ENCODE measurements at regions not wholly inside any gene's neighbourhood (a gene's known extent, or its start where the extent isn't known, plus 50 kb on each side); places are given as distances from the start of the nearest gene placed in this dataset.

DNA sequence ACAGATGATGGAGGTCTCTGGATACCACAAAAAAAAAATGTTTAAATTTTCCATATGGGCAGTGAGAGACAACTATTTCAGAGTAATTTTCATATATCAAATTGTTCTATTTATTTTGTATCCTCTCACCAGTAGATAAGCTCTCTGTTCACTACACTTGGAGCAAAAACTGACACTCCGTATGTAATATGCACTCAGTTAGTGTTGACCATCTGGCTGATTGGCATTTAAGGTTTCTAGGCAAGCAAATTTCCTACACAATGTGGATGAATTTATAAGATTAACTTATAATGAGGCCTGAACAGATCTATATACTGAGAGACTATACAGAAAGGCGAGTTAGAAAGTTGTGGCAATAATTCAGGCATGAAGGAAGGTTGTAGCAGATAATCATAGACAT is 836.5 kb upstream of the SEMA6D start:
- Histone ChIP-seq H3K27ac (ENCODE audit: low read depth, low read length) (no peak overlapping the region), H3K9me3 (ENCODE audit: control insufficient read depth, insufficient read depth, low read depth, low read length) (0 out of 2 replicates have a peak, but pooled peaks cover 5% of the 10 kb centered on the region), H3K27me3 (ENCODE audit: control insufficient read depth, insufficient read depth, low read length) (no peaks in the 10 kb centered on the region), H3K4me3 (ENCODE audit: low read depth, low read length) (no peak overlapping the region), H3K4me1 (ENCODE audit: control insufficient read depth, insufficient read depth, low read length) (no peaks in the 10 kb centered on the region), H3K9ac (ENCODE audit: low read length) (no peak overlapping the region), H3K36me3 (ENCODE audit: control insufficient read depth, insufficient read depth, low read length) (no peaks in the 10 kb centered on the region)

- Histone ChIP-seq H3K27ac (ENCODE audit: low read depth, low read length) (no peak overlapping the region), H3K27me3 (ENCODE audit: control insufficient read depth, insufficient read depth, low read length) (no peaks in the 10 kb centered on the region), H3K4me3 (ENCODE audit: low read depth, low read length) (no peak overlapping the region), H3K36me3 (ENCODE audit: control insufficient read depth, insufficient read depth, low read length) (no peaks in the 10 kb centered on the region), H3K4me1 (ENCODE audit: control insufficient read depth, insufficient read depth, low read length) (no peaks in the 10 kb centered on the region), H3K9ac (ENCODE audit: low read length) (no peak overlapping the region), H3K9me3 (ENCODE audit: control insufficient read depth, insufficient read depth, low read depth, low read length) (no peaks in the 10 kb centered on the region)
Observed at GRCh38 chr15:46892621-46893160, 824.6 kb upstream of the SEMA6D start.

- Histone ChIP-seq H3K9ac (ENCODE audit: low read length) (no peak overlapping the region), H3K36me3 (ENCODE audit: control insufficient read depth, insufficient read depth, low read length) (no peaks in the 10 kb centered on the region), H3K27me3 (ENCODE audit: control insufficient read depth, insufficient read depth, low read length) (no peaks in the 10 kb centered on the region), H3K4me1 (ENCODE audit: control insufficient read depth, insufficient read depth, low read length) (no peaks in the 10 kb centered on the region), H3K9me3 (ENCODE audit: control insufficient read depth, insufficient read depth, low read depth, low read length) (no peaks in the 10 kb centered on the region), H3K27ac (ENCODE audit: low read depth, low read length) (no peak overlapping the region), H3K4me3 (ENCODE audit: low read depth, low read length) (no peak overlapping the region)
Observed at GRCh38 chr15:46894644-46895043, 822.7 kb upstream of the SEMA6D start.

GRCh38 chr15:46897266-46897665 is 820.0 kb upstream of the SEMA6D start:
- Histone ChIP-seq H3K9me3 (ENCODE audit: control insufficient read depth, insufficient read depth, low read depth, low read length) (no peaks in the 10 kb centered on the region), H3K27ac (ENCODE audit: low read depth, low read length) (no peak overlapping the region), H3K4me3 (ENCODE audit: low read depth, low read length) (no peak overlapping the region)

DNA sequence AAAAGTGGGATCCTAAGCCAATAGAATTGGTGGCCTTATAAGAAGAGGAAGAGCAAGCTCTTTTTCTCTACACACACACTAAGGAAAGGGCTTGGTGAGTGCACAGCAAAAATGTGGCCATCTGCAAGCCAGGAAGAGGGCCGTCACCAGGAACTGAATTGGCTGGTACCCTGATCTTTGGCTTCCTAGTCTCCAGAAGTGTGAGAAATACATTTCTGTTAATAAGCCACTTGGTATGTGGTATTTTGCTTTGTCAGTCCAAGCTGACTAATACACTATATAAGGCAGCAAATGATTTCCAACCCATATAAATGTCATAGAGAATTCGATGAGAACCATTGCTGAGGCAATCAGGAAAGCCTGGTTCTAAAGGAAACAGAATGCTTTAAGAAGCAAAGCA is 816.3 kb upstream of the SEMA6D start:
- H3K27ac ChIP-seq (ENCODE audit: low read depth, low read length): no peak overlapping the region
- H3K4me1 ChIP-seq (ENCODE audit: control insufficient read depth, insufficient read depth, low read length): no peaks in the 10 kb centered on the region
- no peaks in the 10 kb centered on the region for H3K9me3 ChIP-seq (ENCODE audit: control insufficient read depth, insufficient read depth, low read depth, low read length)

More at GRCh38 chr15:46897266-46897665, 820.0 kb upstream of the SEMA6D start:
- H3K9ac ChIP-seq (ENCODE audit: low read length): no peak overlapping the region
- no peaks in the 10 kb centered on the region for H3K36me3 ChIP-seq (ENCODE audit: control insufficient read depth, insufficient read depth, low read length)
- no peaks in the 10 kb centered on the region for H3K27me3 ChIP-seq (ENCODE audit: control insufficient read depth, insufficient read depth, low read length)
- no peaks in the 10 kb centered on the region for H3K4me1 ChIP-seq (ENCODE audit: control insufficient read depth, insufficient read depth, low read length)

DNA sequence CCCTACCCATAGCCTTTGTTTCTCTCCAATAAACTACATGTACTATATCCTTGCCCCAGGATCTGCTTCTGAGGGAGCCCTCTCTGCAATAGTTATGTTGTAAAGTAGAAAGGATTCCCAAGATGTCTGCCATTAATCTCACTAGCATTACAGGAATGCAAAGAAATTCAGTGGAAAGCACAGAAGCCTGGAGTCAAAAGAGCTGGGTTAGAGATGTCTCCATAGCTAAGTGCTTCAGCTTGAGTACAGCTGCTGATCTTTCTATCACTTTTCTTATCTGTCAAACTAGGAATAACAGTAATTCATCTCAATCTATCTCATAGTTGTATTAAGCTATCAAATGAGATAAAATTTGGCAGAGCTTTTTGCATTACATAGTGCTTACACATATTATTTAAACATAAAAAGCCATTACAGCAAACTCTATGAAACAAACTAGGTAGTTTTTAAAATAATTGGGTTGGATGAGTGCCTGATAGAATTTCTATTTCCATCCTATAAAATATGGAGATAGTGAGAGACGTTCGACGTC is 799.5 kb upstream of the SEMA6D start:
- no peak overlapping the region for H3K27ac ChIP-seq (ENCODE audit: low read depth, low read length)
- no peaks in the 10 kb centered on the region for H3K4me1 ChIP-seq (ENCODE audit: control insufficient read depth, insufficient read depth, low read length)
- no peaks in the 10 kb centered on the region for H3K36me3 ChIP-seq (ENCODE audit: control insufficient read depth, insufficient read depth, low read length)
- H3K27me3 ChIP-seq (ENCODE audit: control insufficient read depth, insufficient read depth, low read length): no peaks in the 10 kb centered on the region
- no peaks in the 10 kb centered on the region for H3K9me3 ChIP-seq (ENCODE audit: control insufficient read depth, insufficient read depth, low read depth, low read length)
- H3K4me3 ChIP-seq (ENCODE audit: low read depth, low read length): no peak overlapping the region
- no peak overlapping the region for H3K9ac ChIP-seq (ENCODE audit: low read length)

More for the DNA sequence above, 816.3 kb upstream of the SEMA6D start:
- no peak overlapping the region for H3K9ac ChIP-seq (ENCODE audit: low read length)
- H3K4me3 ChIP-seq (ENCODE audit: low read depth, low read length): no peak overlapping the region
- H3K36me3 ChIP-seq (ENCODE audit: control insufficient read depth, insufficient read depth, low read length): no peaks in the 10 kb centered on the region
- no peaks in the 10 kb centered on the region for H3K27me3 ChIP-seq (ENCODE audit: control insufficient read depth, insufficient read depth, low read length)

DNA sequence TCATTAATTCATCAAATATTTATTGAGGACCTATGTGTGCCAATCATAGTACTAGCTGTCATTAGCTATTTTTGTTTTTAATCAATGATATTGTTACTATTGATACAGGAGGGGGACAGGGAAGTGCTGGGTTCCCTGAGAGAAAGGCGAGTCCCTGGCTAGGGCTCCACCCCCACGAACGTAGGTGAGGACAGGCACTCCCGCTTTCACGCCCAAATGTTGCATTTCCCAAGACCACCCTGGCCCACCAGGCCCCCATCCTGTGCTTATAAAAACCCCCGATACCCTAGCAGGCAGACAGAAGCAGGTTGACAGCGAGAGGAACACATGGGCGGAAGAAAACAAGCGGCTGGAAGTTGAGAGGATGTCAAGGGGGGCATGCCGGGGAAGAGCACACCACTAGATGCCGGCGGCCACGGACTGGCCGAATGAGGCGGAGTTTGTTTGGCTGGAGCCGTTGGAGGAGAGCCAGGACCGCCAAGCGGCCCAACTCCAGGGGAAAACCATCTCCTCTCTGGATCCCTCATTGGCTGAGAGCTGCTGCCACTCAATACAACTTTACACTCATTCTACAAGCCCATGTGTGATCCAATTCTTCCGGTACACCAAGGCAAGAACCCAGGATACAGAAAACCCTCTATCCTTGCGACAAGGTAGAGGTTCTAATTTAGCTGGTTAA is 798.7 kb upstream of the SEMA6D start:
- no peaks in the 10 kb centered on the region for H3K27me3 ChIP-seq (ENCODE audit: control insufficient read depth, insufficient read depth, low read length)
- H3K27ac ChIP-seq (ENCODE audit: low read depth, low read length): no peak overlapping the region
- no peak overlapping the region for H3K9ac ChIP-seq (ENCODE audit: low read length)
- H3K9me3 ChIP-seq (ENCODE audit: control insufficient read depth, insufficient read depth, low read depth, low read length): no peaks in the 10 kb centered on the region
- H3K4me1 ChIP-seq (ENCODE audit: control insufficient read depth, insufficient read depth, low read length): no peaks in the 10 kb centered on the region
- H3K36me3 ChIP-seq (ENCODE audit: control insufficient read depth, insufficient read depth, low read length): no peaks in the 10 kb centered on the region
- H3K4me3 ChIP-seq (ENCODE audit: low read depth, low read length): no peak overlapping the region

DNA sequence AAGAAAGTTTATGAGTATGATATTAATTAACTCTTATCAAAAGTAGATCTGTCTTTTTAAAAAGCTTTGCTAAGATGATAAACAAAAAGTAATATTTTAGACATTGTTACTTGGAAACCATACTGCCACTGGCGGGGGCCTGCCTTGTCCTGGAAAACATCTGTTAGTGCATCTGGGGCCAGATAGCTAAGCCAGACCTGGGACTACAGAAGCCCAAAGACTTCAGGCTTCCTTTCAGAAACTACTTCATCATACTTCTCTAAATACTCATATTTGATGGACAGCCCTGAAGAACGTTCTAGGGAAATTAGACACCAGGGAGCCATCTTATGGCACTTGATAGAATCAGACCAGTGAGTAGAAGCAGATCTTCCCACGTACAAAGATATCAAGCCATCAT is 795.4 kb upstream of the SEMA6D start:
- Histone ChIP-seq H3K36me3 (ENCODE audit: control insufficient read depth, insufficient read depth, low read length) (no peaks in the 10 kb centered on the region), H3K9me3 (ENCODE audit: control insufficient read depth, insufficient read depth, low read depth, low read length) (no peaks in the 10 kb centered on the region), H3K27me3 (ENCODE audit: control insufficient read depth, insufficient read depth, low read length) (no peaks in the 10 kb centered on the region), H3K9ac (ENCODE audit: low read length) (no peak overlapping the region), H3K4me3 (ENCODE audit: low read depth, low read length) (no peak overlapping the region), H3K4me1 (ENCODE audit: control insufficient read depth, insufficient read depth, low read length) (no peaks in the 10 kb centered on the region), H3K27ac (ENCODE audit: low read depth, low read length) (no peak overlapping the region)

DNA sequence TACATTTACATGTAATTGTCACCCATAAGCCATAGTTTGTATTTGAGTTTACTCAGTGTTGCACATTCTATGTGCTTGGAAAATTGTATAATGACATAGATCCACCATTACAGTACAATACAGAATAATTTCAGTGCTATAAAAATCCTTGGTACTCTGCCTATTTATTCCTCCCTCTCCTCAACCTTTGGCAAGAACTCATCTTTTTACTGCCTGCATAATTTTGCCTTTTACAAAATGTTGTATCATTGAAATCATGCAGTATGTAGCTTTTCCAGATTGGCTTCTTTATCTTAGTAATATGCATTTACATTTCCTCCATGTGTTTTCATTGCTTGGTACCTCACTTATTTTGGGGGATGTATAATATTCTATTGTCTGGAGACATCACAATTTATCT is 786.9 kb upstream of the SEMA6D start:
- H3K4me3 ChIP-seq (ENCODE audit: low read depth, low read length): no peak overlapping the region
- H3K27ac ChIP-seq (ENCODE audit: low read depth, low read length): no peak overlapping the region
- no peaks in the 10 kb centered on the region for H3K36me3 ChIP-seq (ENCODE audit: control insufficient read depth, insufficient read depth, low read length)
- no peaks in the 10 kb centered on the region for H3K4me1 ChIP-seq (ENCODE audit: control insufficient read depth, insufficient read depth, low read length)
- H3K9ac ChIP-seq (ENCODE audit: low read length): no peak overlapping the region
- no peaks in the 10 kb centered on the region for H3K9me3 ChIP-seq (ENCODE audit: control insufficient read depth, insufficient read depth, low read depth, low read length)
- no peaks in the 10 kb centered on the region for H3K27me3 ChIP-seq (ENCODE audit: control insufficient read depth, insufficient read depth, low read length)

DNA sequence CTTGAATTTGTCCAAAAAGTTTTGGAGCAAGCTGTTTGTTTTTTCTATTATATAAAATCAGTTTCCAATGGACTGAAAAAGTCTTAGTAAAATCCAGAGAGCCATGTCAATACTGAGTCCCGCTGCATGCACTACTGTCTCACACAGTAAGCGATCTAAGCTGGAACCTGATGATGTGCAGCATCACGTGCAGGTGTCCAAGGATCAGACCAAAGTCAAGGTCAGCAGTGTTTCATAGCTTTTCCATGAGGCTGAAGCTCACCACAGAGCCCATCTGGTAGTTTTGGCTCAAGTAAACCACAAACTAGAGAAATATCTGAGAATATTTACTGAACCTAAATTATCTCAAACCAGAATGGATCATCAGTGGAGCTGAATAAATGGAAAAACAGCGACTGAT is 784.0 kb upstream of the SEMA6D start:
- H3K4me1 ChIP-seq (ENCODE audit: control insufficient read depth, insufficient read depth, low read length): no peaks in the 10 kb centered on the region
- H3K27ac ChIP-seq (ENCODE audit: low read depth, low read length): no peak overlapping the region
- H3K4me3 ChIP-seq (ENCODE audit: low read depth, low read length): no peak overlapping the region
- no peaks in the 10 kb centered on the region for H3K27me3 ChIP-seq (ENCODE audit: control insufficient read depth, insufficient read depth, low read length)
- no peaks in the 10 kb centered on the region for H3K36me3 ChIP-seq (ENCODE audit: control insufficient read depth, insufficient read depth, low read length)
- H3K9ac ChIP-seq (ENCODE audit: low read length): no peak overlapping the region
- H3K9me3 ChIP-seq (ENCODE audit: control insufficient read depth, insufficient read depth, low read depth, low read length): no peaks in the 10 kb centered on the region

- Histone ChIP-seq H3K9ac (ENCODE audit: low read length) (no peak overlapping the region), H3K9me3 (ENCODE audit: control insufficient read depth, insufficient read depth, low read depth, low read length) (no peaks in the 10 kb centered on the region), H3K27me3 (ENCODE audit: control insufficient read depth, insufficient read depth, low read length) (no peaks in the 10 kb centered on the region), H3K4me3 (ENCODE audit: low read depth, low read length) (no peak overlapping the region), H3K27ac (ENCODE audit: low read depth, low read length) (no peak overlapping the region), H3K4me1 (ENCODE audit: control insufficient read depth, insufficient read depth, low read length) (no peaks in the 10 kb centered on the region), H3K36me3 (ENCODE audit: control insufficient read depth, insufficient read depth, low read length) (no peaks in the 10 kb centered on the region)
Observed at GRCh38 chr15:46934851-46935250, 782.5 kb upstream of the SEMA6D start.

All from HUES6 (cell line).